Mammary epithelial cell (primary cell): ENCODE measurements at regions not wholly inside any gene's neighbourhood (a gene's known extent, or its start where the extent isn't known, plus 50 kb on each side); places are given as distances from the start of the nearest gene placed in this dataset.

Experiments used
- EZH2 ChIP-seq: IDR thresholded peaks from 2 replicates; pipeline ENCODE4 v1.6.1; 2012; ENCODE audit warnings: low read length, inconsistent platforms, borderline replicate concordance
- TF ChIP-seq, protein P1 (sequence below), 2 donors: IDR thresholded peaks in 1 of 2; conservative IDR thresholded peaks in 1 of 2; 2 replicates each; pipeline ENCODE4 v1.5.1; 2011 to 2012; ENCODE audit warnings: inconsistent platforms in 2 of 2, low read length in 2 of 2, mild to moderate bottlenecking in 2 of 2, control low read depth in 1 of 2, low read depth in 1 of 2; ENCODE audit not compliant: insufficient read depth in 1 of 2; ENCODE audit errors: extremely low read depth in 1 of 2

DNA sequence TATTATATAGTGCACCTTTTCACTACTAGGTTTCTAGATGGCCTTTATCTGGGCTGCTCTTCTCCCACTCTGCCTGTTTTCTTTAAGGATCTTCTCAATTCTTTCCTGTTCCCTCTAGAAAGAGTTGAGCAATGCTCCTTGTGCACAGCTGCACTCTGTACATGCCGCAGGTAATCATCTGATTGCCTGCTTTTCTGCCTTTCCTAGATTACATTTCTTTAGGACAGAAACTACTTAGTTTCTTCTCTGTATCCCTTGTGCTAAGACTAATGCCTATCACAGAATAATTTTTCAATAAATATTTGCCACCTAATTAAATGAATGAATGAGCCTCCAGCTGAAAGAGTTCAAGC lies 802.4 kb upstream of the ID2 start:
- TF ChIP-seq, protein P1, sequence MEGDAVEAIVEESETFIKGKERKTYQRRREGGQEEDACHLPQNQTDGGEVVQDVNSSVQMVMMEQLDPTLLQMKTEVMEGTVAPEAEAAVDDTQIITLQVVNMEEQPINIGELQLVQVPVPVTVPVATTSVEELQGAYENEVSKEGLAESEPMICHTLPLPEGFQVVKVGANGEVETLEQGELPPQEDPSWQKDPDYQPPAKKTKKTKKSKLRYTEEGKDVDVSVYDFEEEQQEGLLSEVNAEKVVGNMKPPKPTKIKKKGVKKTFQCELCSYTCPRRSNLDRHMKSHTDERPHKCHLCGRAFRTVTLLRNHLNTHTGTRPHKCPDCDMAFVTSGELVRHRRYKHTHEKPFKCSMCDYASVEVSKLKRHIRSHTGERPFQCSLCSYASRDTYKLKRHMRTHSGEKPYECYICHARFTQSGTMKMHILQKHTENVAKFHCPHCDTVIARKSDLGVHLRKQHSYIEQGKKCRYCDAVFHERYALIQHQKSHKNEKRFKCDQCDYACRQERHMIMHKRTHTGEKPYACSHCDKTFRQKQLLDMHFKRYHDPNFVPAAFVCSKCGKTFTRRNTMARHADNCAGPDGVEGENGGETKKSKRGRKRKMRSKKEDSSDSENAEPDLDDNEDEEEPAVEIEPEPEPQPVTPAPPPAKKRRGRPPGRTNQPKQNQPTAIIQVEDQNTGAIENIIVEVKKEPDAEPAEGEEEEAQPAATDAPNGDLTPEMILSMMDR (conservative IDR thresholded peaks at IDR 0.05 in 1 of 2, IDR thresholded peaks at IDR 0.05 in 1 of 2; ENCODE audit: extremely low read depth in 1 of 2, insufficient read depth in 1 of 2, low read depth in 1 of 2, low read length in 2 of 2), result no peak
- TF ChIP-seq EZH2, result no peak
